Suprapubic skin (tissue), 4 donors: ENCODE measurements at regions not wholly inside any gene's neighbourhood (a gene's known extent, or its start where the extent isn't known, plus 50 kb on each side); places are given as distances from the start of the nearest gene placed in this dataset.

Experiments
- DNase-seq, 2 donors: peaks; one replicate each; pipeline ENCODE4 v3.0.0-alpha.2; 2019; ENCODE audit warnings: low spot score in 2 of 2
- H3K27ac ChIP-seq: fragments of 200-600 bp; sonication (generic); one replicate; pipeline ENCODE4 v1.5.1; 2019
- H3K27me3 ChIP-seq: fragments of 200-600 bp; sonication (generic); one replicate; pipeline ENCODE4 v1.5.1; 2019
- H3K36me3 ChIP-seq: fragments of 200-600 bp; sonication (generic); one replicate; pipeline ENCODE4 v1.5.1; 2019
- H3K4me1 ChIP-seq: fragments of 200-600 bp; sonication (generic); one replicate; pipeline ENCODE4 v1.5.1; 2019
- H3K4me3 ChIP-seq: fragments of 200-600 bp; sonication (generic); one replicate; pipeline ENCODE4 v1.5.1; 2019; ENCODE audit warnings: mild to moderate bottlenecking
- H3K9me3 ChIP-seq: fragments of 200-600 bp; sonication (generic); one replicate; pipeline ENCODE4 v1.5.1; 2019
- EP300 ChIP-seq: sonication (generic); formaldehyde crosslinking; IDR thresholded peaks from one replicate; pipeline ENCODE4 v1.6.1; 2017; ENCODE audit warnings: antibody characterized with exemption
- POLR2A ChIP-seq, 2 donors: fragments of 450-650 bp; IDR thresholded peaks; one replicate each; pipeline ENCODE4 v1.6.1; 2017; ENCODE audit warnings: antibody characterized with exemption in 2 of 2, mild to moderate bottlenecking in 2 of 2, moderate library complexity in 2 of 2
- POLR2AphosphoS5 ChIP-seq, 3 donors: sonication (generic); formaldehyde crosslinking; IDR thresholded peaks; one replicate each; pipeline ENCODE4 v1.6.1; 2017; ENCODE audit warnings: antibody characterized with exemption in 3 of 3
- WGBS: methylation state at CpG from one replicate; pipeline ENCODE4 v1.1.5; 2018; 5-methylcytosine and 5-hydroxymethylcytosine counted together
- TF ChIP-seq, protein P1 (sequence below), 2 donors: fragments of 200-600 bp in 1 of 2; fragments of 450-650 bp in 1 of 2; sonication (generic) in 1 of 2; IDR thresholded peaks; one replicate each; pipeline ENCODE4 v1.5.1; 2016 to 2019; ENCODE audit warnings: antibody characterized with exemption in 2 of 2, mild to moderate bottlenecking in 1 of 2, moderate library complexity in 1 of 2

DNA sequence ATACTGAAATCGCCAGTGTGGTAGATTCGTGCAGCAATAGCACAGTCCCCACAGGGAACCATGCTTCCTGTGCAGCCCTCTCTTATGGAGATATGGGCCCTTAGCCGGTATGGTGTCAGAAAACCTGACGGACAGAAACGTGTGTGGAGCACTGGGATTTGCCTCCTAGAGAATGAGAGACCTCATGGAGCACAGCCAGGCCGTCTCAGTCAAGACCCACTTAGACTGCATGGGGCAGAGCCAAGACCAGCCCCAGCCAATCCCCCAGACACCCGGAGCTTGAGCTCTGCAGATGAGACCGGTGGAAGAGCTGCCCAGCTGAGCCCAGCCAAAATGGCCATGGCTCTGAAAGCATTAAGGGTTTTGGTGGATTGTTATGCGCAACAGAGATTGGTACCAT, 163.7 kb downstream of the DLL1 start:
- no peak overlapping the region for H3K4me3 ChIP-seq
- TF ChIP-seq, protein P1, sequence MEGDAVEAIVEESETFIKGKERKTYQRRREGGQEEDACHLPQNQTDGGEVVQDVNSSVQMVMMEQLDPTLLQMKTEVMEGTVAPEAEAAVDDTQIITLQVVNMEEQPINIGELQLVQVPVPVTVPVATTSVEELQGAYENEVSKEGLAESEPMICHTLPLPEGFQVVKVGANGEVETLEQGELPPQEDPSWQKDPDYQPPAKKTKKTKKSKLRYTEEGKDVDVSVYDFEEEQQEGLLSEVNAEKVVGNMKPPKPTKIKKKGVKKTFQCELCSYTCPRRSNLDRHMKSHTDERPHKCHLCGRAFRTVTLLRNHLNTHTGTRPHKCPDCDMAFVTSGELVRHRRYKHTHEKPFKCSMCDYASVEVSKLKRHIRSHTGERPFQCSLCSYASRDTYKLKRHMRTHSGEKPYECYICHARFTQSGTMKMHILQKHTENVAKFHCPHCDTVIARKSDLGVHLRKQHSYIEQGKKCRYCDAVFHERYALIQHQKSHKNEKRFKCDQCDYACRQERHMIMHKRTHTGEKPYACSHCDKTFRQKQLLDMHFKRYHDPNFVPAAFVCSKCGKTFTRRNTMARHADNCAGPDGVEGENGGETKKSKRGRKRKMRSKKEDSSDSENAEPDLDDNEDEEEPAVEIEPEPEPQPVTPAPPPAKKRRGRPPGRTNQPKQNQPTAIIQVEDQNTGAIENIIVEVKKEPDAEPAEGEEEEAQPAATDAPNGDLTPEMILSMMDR (IDR thresholded peaks at IDR 0.05), result no peak
- TF ChIP-seq EP300, result no peak
- TF ChIP-seq POLR2A (IDR thresholded peaks at IDR 0.05), result no peak
- TF ChIP-seq POLR2AphosphoS5 (IDR thresholded peaks at IDR 0.05), result no peak
- peak; percentile 14 to 50 for DNase-seq
- H3K27me3 ChIP-seq, result peaks cover 9% of the 10 kb centered on the region
- H3K9me3 ChIP-seq, result no peaks in the 10 kb centered on the region
- 80% methylated on average over 9 of the region's 9 CpGs for WGBS
- H3K36me3 ChIP-seq, result no peaks in the 10 kb centered on the region
- H3K27ac ChIP-seq, result no peak overlapping the region
- peaks cover 17% of the 10 kb centered on the region for H3K4me1 ChIP-seq

DNA sequence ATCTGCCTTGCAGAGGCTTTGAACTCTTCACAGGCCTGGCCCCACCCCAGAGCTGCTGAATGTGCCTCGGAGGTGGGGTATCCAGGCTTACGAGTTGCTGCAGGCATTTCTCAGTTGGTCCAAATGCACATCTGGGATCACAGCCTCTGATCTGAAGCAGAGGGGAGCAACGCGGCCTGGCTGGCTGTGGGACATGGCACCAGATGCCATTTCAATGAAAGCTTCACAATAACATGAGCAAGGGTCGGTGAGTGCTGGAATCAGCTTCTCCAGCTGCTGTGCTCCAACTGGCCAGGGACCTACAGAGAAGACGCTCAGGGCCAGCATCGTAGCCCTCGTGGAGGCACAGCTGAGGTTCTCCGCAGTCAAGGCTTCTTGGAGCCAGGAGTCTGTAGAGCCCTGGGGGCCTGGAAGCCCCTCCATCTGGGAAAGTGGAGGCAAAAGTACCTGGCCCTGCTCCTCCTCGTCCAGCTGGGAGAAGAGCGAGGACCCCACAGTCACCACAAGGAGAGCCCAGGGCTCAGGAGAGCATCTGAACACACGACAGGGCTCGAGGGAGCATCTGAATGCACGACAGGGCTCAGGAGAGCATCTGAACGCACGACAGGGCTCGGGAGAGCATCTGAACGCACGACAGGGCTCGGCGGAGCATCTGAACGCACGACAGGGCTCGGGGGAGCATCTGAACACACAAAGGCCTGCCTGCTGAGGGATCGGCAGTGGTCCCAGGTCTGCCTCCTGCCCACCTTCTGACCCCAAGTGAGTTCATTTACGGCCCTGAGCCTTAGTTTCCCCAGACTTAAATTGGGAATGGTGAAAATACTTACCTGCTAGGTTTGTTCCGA, 165.2 kb downstream of the DLL1 start:
- Histone ChIP-seq H3K9me3 (peaks cover 11% of the 10 kb centered on the region), H3K4me3 (no peak overlapping the region), H3K4me1 (peaks cover 17% of the 10 kb centered on the region), H3K27me3 (peaks cover 9% of the 10 kb centered on the region), H3K36me3 (no peaks in the 10 kb centered on the region), H3K27ac (no peak overlapping the region)
- peak; percentile 43 to 70 for DNase-seq
- WGBS, result 83% methylated on average over 25 of the region's 27 CpGs
- TF ChIP-seq EP300, result no peak
- TF ChIP-seq, protein P1 (IDR thresholded peaks at IDR 0.05), result no peak
- TF ChIP-seq POLR2A (IDR thresholded peaks at IDR 0.05), result no peak
- no peak for TF ChIP-seq POLR2AphosphoS5 (IDR thresholded peaks at IDR 0.05)

DNA sequence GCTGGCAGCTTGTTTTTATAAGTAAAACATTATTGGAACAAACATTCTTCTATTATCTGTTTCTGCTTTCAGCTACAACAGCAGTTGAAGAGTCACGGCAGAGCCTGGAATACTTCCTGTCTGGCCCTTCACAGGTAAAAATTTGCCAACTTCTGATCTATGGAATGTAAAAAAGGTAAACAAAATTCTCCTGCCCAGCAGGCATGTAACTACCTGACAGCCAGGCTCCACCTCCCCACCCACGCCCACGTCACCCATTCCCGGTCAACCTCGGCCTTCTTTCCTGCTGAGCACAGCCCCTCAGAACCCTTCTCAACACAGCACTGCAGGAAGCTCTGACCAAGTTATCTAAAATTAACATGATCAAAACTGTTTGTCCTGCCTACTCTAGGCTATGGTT, 166.0 kb downstream of the DLL1 start:
- peaks cover 15% of the 10 kb centered on the region for H3K9me3 ChIP-seq
- 47% methylated on average over 5 of the region's 5 CpGs for WGBS
- H3K4me1 ChIP-seq, result peaks cover 14% of the 10 kb centered on the region
- H3K36me3 ChIP-seq, result no peaks in the 10 kb centered on the region
- TF ChIP-seq POLR2A (IDR thresholded peaks at IDR 0.05) (no peak), EP300 (no peak), POLR2AphosphoS5 (IDR thresholded peaks at IDR 0.05) (no peak)
- TF ChIP-seq, protein P1 (IDR thresholded peaks at IDR 0.05), result no peak
- H3K27ac ChIP-seq, result no peak overlapping the region
- H3K27me3 ChIP-seq, result peaks cover 9% of the 10 kb centered on the region
- no peak overlapping the region for H3K4me3 ChIP-seq
- peak; percentile 44 to 72 for DNase-seq

DNA sequence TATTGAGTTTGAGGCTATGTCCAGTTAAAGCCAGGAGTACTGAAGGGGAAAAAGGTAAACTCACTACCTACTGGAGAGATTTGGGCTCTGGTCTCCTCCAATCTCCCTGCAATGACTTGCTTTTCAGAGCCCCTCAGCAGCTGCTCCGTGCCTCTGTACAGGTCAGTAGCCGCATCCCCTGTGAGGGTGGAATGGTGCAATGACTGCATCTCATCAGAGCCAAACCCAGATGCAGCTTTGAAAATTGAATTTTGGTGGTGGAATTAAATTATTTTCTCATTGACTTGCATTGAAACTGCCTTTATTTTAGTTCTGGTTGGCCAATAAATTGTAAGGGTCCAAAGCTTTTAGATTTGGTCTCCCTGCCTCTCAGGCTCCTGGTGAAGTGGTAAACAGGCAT, 166.7 kb downstream of the DLL1 start:
- peak; percentile 15 to 34 for DNase-seq
- H3K27me3 ChIP-seq, result peaks cover 9% of the 10 kb centered on the region
- TF ChIP-seq POLR2A (IDR thresholded peaks at IDR 0.05) (no peak), EP300 (no peak), POLR2AphosphoS5 (IDR thresholded peaks at IDR 0.05) (no peak)
- TF ChIP-seq, protein P1 (IDR thresholded peaks at IDR 0.05), result no peak
- H3K4me1 ChIP-seq, result peaks cover 7% of the 10 kb centered on the region
- H3K27ac ChIP-seq, result no peak overlapping the region
- no peaks in the 10 kb centered on the region for H3K36me3 ChIP-seq
- H3K9me3 ChIP-seq, result peaks cover 20% of the 10 kb centered on the region
- WGBS, result 84% methylated on average over 2 of the region's 2 CpGs
- H3K4me3 ChIP-seq, result no peak overlapping the region

DNA sequence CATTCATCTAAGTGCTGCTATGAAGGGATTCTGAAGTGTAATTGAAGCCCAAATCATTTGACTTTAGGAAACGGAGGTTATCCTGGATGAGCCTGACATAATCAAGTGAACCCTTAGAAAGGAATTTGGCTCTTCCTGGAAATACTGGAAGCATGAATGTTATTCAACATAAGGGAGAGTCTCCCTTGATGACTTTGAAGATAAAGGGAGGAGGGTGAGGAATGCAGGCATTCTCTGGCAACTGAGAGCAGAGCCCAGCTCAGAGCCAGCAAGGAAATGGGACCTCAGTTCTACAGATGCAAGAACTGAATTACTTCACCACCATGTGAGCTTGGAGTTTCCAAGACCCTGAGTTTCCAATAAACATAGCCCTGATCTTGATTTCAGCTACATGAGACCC, 168.2 kb downstream of the DLL1 start:
- H3K36me3 ChIP-seq, result no peaks in the 10 kb centered on the region
- TF ChIP-seq POLR2A (IDR thresholded peaks at IDR 0.05) (no peak), POLR2AphosphoS5 (IDR thresholded peaks at IDR 0.05) (no peak), EP300 (no peak)
- TF ChIP-seq, protein P1 (IDR thresholded peaks at IDR 0.05), result no peak
- DNase-seq, result peak in 1 of 2 donors; percentile 17
- H3K27me3 ChIP-seq, result peaks cover 6% of the 10 kb centered on the region
- peaks cover 26% of the 10 kb centered on the region for H3K9me3 ChIP-seq
- H3K27ac ChIP-seq, result no peak overlapping the region
- H3K4me3 ChIP-seq, result no peak overlapping the region
- peaks cover 7% of the 10 kb centered on the region for H3K4me1 ChIP-seq
- 38% methylated on average over 1 of the region's 1 CpG for WGBS
